HCT116 (cell line): ENCODE measurements at regions not wholly inside any gene's neighbourhood (a gene's known extent, or its start where the extent isn't known, plus 50 kb on each side); places are given as distances from the start of the nearest gene placed in this dataset.

ENCODE experiments used
- ATAC-seq: fragments of 200-7000 bp; cut with Tn5 transposase; 2 replicates; pipeline ENCODE4 v1.9.1; 2020; ENCODE audit warnings: mild to moderate bottlenecking, moderate library complexity
- BruUV-seq: library from RNA; stranded (reverse); fragments of 400-500 nt; replicated peaks from 2 replicates; lab custom pipeline; 2021; lab: Mats Ljungman, UMichigan
- CTCF ChIA-PET: fragments of 300-600 bp; sonication (Branson Sonifier 250); formaldehyde crosslinking; loops from one replicate; lab custom pipeline; 2021; ENCODE audit warnings: antibody characterized with exemption; lab: Charles Lee
- POLR2A ChIA-PET: fragments of 300-600, 350-600 bp; sonication (Branson Sonifier 250); formaldehyde crosslinking; loops from one replicate; lab custom pipeline; 2021; ENCODE audit warnings: antibody characterized with exemption; lab: Charles Lee
- RAD21 ChIA-PET, 2 experiments: fragments of 300-600 bp; sonication (Branson Sonifier 250); formaldehyde crosslinking; loops; one replicate each; lab custom pipeline; 2023; ENCODE audit warnings: low total read pairs in 2 of 2; ENCODE audit not compliant: uncharacterized antibody in 2 of 2, unreplicated experiment in 2 of 2, low non-redundant PET in 1 of 2; lab: Charles Lee
- DNase-seq: peaks from one replicate; pipeline ENCODE4 v3.0.0-alpha.2; 2010; ENCODE audit warnings: low read depth, low spot score
- H2AFZ ChIP-seq: fragments of 200-600 bp; shearing (Covaris generic), sonication (generic); 2 replicates; pipeline ENCODE4 v1.6.1; 2017; ENCODE audit warnings: low read depth, mixed run types, mixed read lengths, antibody characterized with exemption, low read length; ENCODE audit not compliant: poor library complexity, severe bottlenecking
- H3K27ac ChIP-seq: 2 replicates; pipeline ENCODE4 v1.5.1; 2012; ENCODE audit warnings: low read depth, low read length
- H3K27me3 ChIP-seq: fragments of 200-600 bp; sonication (generic); 2 replicates; pipeline ENCODE4 v1.6.1; 2016; ENCODE audit warnings: mixed run types, low read length, mixed read lengths; ENCODE audit not compliant: insufficient read depth
- H3K36me3 ChIP-seq, 2 experiments: fragments of 200-500 bp in 1 of 2; fragments of 200-600 bp in 1 of 2; sonication (Bioruptor generic) in 1 of 2; sonication (generic) in 1 of 2; 2 replicates each; pipeline versions ENCODE4 v1.5.1 to v1.6.1; 2014 to 2016; ENCODE audit warnings: low read length in 2 of 2, inconsistent platforms in 1 of 2, mixed read lengths in 1 of 2, mixed run types in 1 of 2; ENCODE audit not compliant: insufficient read depth in 2 of 2, control insufficient read depth in 1 of 2
- H3K4me1 ChIP-seq, 2 experiments: fragments of 200-600 bp in 1 of 2; sonication (generic) in 1 of 2; 2 replicates each; pipeline versions ENCODE4 v1.5.1 to v1.6.1; 2012 to 2017; ENCODE audit warnings: low read length in 2 of 2, inconsistent platforms in 1 of 2, mild to moderate bottlenecking in 1 of 2, mixed read lengths in 1 of 2, mixed run types in 1 of 2, moderate library complexity in 1 of 2; ENCODE audit not compliant: insufficient read depth in 2 of 2, control insufficient read depth in 1 of 2
- H3K4me2 ChIP-seq: fragments of 200-600 bp; sonication (generic); 2 replicates; pipeline ENCODE4 v1.6.1; 2017; ENCODE audit warnings: mixed run types, low read length, mixed read lengths
- H3K4me3 ChIP-seq, 2 experiments: fragments of 200-600 bp in 1 of 2; sonication (generic) in 1 of 2; replicated peaks in 1 of 2; 2 replicates each; pipeline ENCODE4 v1.5.1; 2011 to 2016; ENCODE audit warnings: low read length in 2 of 2, control low read depth in 1 of 2, low read depth in 1 of 2, mild to moderate bottlenecking in 1 of 2, mixed read lengths in 1 of 2, mixed run types in 1 of 2
- H3K79me2 ChIP-seq: fragments of 200-600 bp; sonication (generic); 2 replicates; pipeline ENCODE4 v1.6.1; 2017; ENCODE audit warnings: mild to moderate bottlenecking, mixed run types, low read length, moderate library complexity, mixed read lengths; ENCODE audit not compliant: insufficient read depth
- H3K9ac ChIP-seq: fragments of 200-600 bp; sonication (generic); 2 replicates; pipeline ENCODE4 v1.6.1; 2016; ENCODE audit warnings: low read length, mixed read lengths
- H3K9me2 ChIP-seq: fragments of 200-600 bp; sonication (generic), shearing (Covaris generic); 2 replicates; pipeline ENCODE4 v1.6.1; 2017; ENCODE audit warnings: mixed run types, mild to moderate bottlenecking, moderate library complexity; ENCODE audit not compliant: insufficient read depth
- H3K9me3 ChIP-seq, 2 experiments: fragments of 200-500 bp in 1 of 2; fragments of 200-600 bp in 1 of 2; sonication (Bioruptor generic) in 1 of 2; sonication (generic) in 1 of 2; 2 replicates each; pipeline ENCODE4 v1.6.1; 2014 to 2017; ENCODE audit warnings: low read length in 2 of 2, mixed read lengths in 2 of 2, inconsistent platforms in 1 of 2, low read depth in 1 of 2, mild to moderate bottlenecking in 1 of 2, mixed run types in 1 of 2, moderate library complexity in 1 of 2; ENCODE audit not compliant: control insufficient read depth in 1 of 2, insufficient read depth in 1 of 2
- H4K20me1 ChIP-seq: fragments of 200-600 bp; sonication (generic), shearing (Covaris generic); 2 replicates; pipeline ENCODE4 v1.6.1; 2017; ENCODE audit warnings: mixed run types, mild to moderate bottlenecking, moderate library complexity; ENCODE audit not compliant: insufficient read depth
- CBX3 ChIP-seq: IDR thresholded peaks from 2 replicates; pipeline ENCODE4 v1.6.1; 2012; ENCODE audit warnings: low read depth
- CEBPB ChIP-seq: IDR thresholded peaks from 2 replicates; pipeline ENCODE4 v1.6.1; 2012; ENCODE audit warnings: low read depth
- ELF1 ChIP-seq: IDR thresholded peaks from 2 replicates; pipeline ENCODE4 v1.6.1; 2012; ENCODE audit warnings: low read depth, borderline replicate concordance
- EZH2phosphoT487 ChIP-seq: fragments of 200-600 bp; IDR thresholded peaks from 2 replicates; pipeline ENCODE4 v1.6.1; 2018; ENCODE audit warnings: antibody characterized with exemption, borderline replicate concordance
- TCF7L2 ChIP-seq: IDR thresholded peaks from 2 replicates; pipeline ENCODE4 v1.7.0; 2011; ENCODE audit warnings: borderline replicate concordance, inconsistent platforms; ENCODE audit not compliant: insufficient read depth, insufficient read length; ENCODE audit errors: extremely low read depth
- ZFX ChIP-seq: fragments of 450-650 bp; IDR thresholded peaks from 2 replicates; pipeline ENCODE4 v1.6.1; 2017
- intact Hi-C: fragments of 100-400 bp; cut with micrococcal nuclease; formaldehyde crosslinking; loops from 2 replicates; pipeline ENCODE4 v1.10.0; 2022
- TF ChIP-seq, protein P1 (sequence below): IDR thresholded peaks from 2 replicates; pipeline ENCODE4 v1.6.1; 2012
- TF ChIP-seq, protein P2 (sequence below): IDR thresholded peaks from 2 replicates; pipeline ENCODE4 v1.6.1; 2012
- TF ChIP-seq, protein P3 (sequence below), 3 experiments: fragments of 200-600 bp in 1 of 3; sonication (generic) in 1 of 3; IDR thresholded peaks in 2 of 3; conservative IDR thresholded peaks in 1 of 3; 2 replicates each; pipeline ENCODE4 v1.5.1; 2012 to 2017; ENCODE audit warnings: low read depth in 2 of 3, low read length in 2 of 3, antibody characterized with exemption in 1 of 3, borderline replicate concordance in 1 of 3, control low read depth in 1 of 3, mild to moderate bottlenecking in 1 of 3, mixed read lengths in 1 of 3, mixed run types in 1 of 3, moderate library complexity in 1 of 3; ENCODE audit not compliant: insufficient read depth in 1 of 3

DNA sequence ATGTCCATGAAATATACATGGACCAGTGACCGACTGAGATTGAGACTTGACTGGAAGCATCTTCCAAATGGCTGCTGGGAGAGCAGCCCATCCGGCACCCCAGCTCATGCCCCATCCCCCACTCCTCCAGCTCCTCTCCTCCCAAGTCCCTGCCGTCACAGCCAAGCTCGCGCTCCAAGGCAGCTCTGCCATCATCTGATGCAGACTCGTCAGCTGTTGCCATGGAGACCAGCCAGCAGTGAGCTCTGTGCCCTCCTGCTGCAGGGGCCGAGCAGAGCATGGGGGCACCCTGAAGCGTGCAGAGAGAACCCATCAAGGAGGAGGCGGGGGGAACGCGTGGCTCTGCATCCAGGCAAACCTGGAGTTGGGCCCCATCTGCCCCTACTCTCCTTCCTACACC, 74.5 kb upstream of the TNRC6C start:
- intact Hi-C loops, result no loop called here
- no peaks in the 10 kb centered on the region for H3K9me3 ChIP-seq
- no peak overlapping the region for H3K4me3 ChIP-seq
- H4K20me1 ChIP-seq, result no peaks in the 10 kb centered on the region
- H3K9ac ChIP-seq, result no peak overlapping the region
- H3K9me2 ChIP-seq, result no peaks in the 10 kb centered on the region
- TF ChIP-seq EZH2phosphoT487 (no peak), ZFX (no peak), CEBPB (no peak), CBX3 (no peak), ELF1 (no peak), TCF7L2 (no peak)
- TF ChIP-seq, protein P1, sequence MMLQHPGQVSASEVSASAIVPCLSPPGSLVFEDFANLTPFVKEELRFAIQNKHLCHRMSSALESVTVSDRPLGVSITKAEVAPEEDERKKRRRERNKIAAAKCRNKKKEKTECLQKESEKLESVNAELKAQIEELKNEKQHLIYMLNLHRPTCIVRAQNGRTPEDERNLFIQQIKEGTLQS, result no peak
- TF ChIP-seq, protein P2, sequence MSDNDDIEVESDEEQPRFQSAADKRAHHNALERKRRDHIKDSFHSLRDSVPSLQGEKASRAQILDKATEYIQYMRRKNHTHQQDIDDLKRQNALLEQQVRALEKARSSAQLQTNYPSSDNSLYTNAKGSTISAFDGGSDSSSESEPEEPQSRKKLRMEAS, result no peak
- TF ChIP-seq, protein P3, sequence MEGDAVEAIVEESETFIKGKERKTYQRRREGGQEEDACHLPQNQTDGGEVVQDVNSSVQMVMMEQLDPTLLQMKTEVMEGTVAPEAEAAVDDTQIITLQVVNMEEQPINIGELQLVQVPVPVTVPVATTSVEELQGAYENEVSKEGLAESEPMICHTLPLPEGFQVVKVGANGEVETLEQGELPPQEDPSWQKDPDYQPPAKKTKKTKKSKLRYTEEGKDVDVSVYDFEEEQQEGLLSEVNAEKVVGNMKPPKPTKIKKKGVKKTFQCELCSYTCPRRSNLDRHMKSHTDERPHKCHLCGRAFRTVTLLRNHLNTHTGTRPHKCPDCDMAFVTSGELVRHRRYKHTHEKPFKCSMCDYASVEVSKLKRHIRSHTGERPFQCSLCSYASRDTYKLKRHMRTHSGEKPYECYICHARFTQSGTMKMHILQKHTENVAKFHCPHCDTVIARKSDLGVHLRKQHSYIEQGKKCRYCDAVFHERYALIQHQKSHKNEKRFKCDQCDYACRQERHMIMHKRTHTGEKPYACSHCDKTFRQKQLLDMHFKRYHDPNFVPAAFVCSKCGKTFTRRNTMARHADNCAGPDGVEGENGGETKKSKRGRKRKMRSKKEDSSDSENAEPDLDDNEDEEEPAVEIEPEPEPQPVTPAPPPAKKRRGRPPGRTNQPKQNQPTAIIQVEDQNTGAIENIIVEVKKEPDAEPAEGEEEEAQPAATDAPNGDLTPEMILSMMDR (IDR thresholded peaks at IDR 0.05 in 2 of 3, conservative IDR thresholded peaks at IDR 0.05 in 1 of 3; ENCODE audit: borderline replicate concordance in 1 of 3, insufficient read depth in 1 of 3, low read depth in 2 of 3, low read length in 2 of 3), result no peak
- peaks cover 0 to 13% of the 10 kb centered on the region in 2 experiments; a peak in 1 of 4 replicates for H3K4me1 ChIP-seq
- BruUV-seq, result no TSS peak
- H3K4me2 ChIP-seq, result no peak overlapping the region
- DNase-seq (no peak), ATAC-seq (no peak)
- RAD21 ChIA-PET, result no interaction called here
- H3K36me3 ChIP-seq, result no peaks in the 10 kb centered on the region
- no peak overlapping the region for H2AFZ ChIP-seq
- peaks cover 38% of the 10 kb centered on the region for H3K27me3 ChIP-seq
- CTCF ChIA-PET, result interaction anchor here (1.3 kb wide), 1 partner anchor 8 kb away, joined by 4 read pairs; no protein-coding TSS in a partner anchor
- POLR2A ChIA-PET, result no interaction called here
- H3K79me2 ChIP-seq, result no peaks in the 10 kb centered on the region
- no peak overlapping the region for H3K27ac ChIP-seq
